ENCODE measurements at regions not wholly inside any gene's neighbourhood (a gene's known extent, or its start where the extent isn't known, plus 50 kb on each side); places are given as distances from the start of the nearest gene placed in this dataset.

DNA sequence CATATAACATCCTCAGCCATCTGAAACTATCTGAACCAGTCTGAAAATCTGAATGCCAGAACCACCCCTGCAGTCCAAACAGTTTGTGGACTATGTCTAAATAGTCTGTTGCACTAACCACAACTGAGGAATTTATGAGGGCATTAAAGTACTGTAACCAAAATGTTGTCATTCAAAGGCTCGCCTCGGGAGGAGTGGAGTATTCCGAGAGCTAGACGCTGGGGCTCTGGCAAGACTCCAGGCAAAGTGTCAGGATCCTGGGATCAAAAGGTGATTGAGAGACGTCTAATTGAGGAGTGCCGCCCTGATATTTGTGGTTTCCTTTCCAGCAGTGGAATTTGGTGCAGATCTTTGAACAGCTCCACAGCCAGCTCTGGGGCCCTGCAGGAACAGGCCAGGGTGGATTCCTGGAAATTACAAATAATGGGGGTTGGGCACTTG lies 142.9 kb upstream of the MYOCD start:
- TF ChIP-seq, protein P1, sequence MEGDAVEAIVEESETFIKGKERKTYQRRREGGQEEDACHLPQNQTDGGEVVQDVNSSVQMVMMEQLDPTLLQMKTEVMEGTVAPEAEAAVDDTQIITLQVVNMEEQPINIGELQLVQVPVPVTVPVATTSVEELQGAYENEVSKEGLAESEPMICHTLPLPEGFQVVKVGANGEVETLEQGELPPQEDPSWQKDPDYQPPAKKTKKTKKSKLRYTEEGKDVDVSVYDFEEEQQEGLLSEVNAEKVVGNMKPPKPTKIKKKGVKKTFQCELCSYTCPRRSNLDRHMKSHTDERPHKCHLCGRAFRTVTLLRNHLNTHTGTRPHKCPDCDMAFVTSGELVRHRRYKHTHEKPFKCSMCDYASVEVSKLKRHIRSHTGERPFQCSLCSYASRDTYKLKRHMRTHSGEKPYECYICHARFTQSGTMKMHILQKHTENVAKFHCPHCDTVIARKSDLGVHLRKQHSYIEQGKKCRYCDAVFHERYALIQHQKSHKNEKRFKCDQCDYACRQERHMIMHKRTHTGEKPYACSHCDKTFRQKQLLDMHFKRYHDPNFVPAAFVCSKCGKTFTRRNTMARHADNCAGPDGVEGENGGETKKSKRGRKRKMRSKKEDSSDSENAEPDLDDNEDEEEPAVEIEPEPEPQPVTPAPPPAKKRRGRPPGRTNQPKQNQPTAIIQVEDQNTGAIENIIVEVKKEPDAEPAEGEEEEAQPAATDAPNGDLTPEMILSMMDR (IDR thresholded peaks at IDR 0.05; ENCODE audit: insufficient read depth, low read length, severe bottlenecking) = no peak
- DNase-seq (ENCODE audit: low read depth) = peak; percentile 72
- H3K4me3 ChIP-seq (ENCODE audit: low read depth, low read length) = no peak overlapping the region
- H3K27me3 ChIP-seq (ENCODE audit: control insufficient read depth, insufficient read depth, low read length) = no peaks in the 10 kb centered on the region
- no peaks in the 10 kb centered on the region for H3K36me3 ChIP-seq (ENCODE audit: control insufficient read depth, insufficient read depth, low read length)
- no peak for FAIRE-seq

DNA sequence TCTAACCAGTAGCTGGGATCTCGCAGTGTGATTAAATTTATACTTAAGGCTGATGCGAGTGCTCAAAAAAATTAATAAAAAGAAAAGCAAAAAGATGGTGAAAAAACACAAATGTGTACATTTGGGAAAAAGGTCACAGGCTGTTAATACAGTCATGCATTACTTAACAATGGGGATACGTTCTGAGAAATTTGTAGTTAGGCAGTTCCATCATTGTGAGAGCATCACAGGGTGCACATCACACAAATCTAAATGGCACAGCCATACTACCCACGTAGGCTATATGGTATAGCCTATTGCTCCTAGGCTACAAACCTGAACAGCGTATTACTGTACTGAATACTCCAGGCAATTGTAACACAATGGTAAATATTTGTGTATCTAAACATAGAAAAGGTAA lies 142.4 kb upstream of the MYOCD start:
- FAIRE-seq = no peak
- Histone ChIP-seq H3K4me3 (ENCODE audit: low read depth, low read length) (no peak overlapping the region), H3K36me3 (ENCODE audit: control insufficient read depth, insufficient read depth, low read length) (no peaks in the 10 kb centered on the region), H3K27me3 (ENCODE audit: control insufficient read depth, insufficient read depth, low read length) (no peaks in the 10 kb centered on the region)
- no peak for DNase-seq (ENCODE audit: low read depth)
- TF ChIP-seq, protein P1 (IDR thresholded peaks at IDR 0.05; ENCODE audit: insufficient read depth, low read length, severe bottlenecking) = no peak

DNA sequence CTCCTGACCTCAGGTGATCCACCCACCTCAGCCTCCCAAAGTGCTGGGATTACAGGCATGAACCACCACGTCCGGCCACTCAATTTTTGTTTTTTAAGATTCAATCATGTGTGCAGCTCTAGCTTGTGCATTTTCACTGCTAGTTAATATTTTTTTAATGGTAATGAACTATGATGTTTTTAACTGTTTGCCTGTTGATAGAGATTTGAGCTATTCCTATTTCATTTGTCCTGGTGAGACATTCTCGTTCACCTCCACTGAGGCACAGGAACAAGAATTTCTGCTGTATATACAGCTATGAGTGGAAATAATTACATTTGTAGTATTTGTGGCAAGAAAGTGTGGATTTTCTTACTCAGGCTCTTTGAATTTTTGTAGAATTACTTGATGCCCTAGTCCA lies 137.7 kb upstream of the MYOCD start:
- DNase-seq (ENCODE audit: low read depth) (no peak), FAIRE-seq (no peak)
- TF ChIP-seq, protein P1 (IDR thresholded peaks at IDR 0.05; ENCODE audit: insufficient read depth, low read length, severe bottlenecking) = no peak
- Histone ChIP-seq H3K36me3 (ENCODE audit: control insufficient read depth, insufficient read depth, low read length) (no peaks in the 10 kb centered on the region), H3K4me3 (ENCODE audit: low read depth, low read length) (no peak overlapping the region), H3K27me3 (ENCODE audit: control insufficient read depth, insufficient read depth, low read length) (no peaks in the 10 kb centered on the region)

DNA sequence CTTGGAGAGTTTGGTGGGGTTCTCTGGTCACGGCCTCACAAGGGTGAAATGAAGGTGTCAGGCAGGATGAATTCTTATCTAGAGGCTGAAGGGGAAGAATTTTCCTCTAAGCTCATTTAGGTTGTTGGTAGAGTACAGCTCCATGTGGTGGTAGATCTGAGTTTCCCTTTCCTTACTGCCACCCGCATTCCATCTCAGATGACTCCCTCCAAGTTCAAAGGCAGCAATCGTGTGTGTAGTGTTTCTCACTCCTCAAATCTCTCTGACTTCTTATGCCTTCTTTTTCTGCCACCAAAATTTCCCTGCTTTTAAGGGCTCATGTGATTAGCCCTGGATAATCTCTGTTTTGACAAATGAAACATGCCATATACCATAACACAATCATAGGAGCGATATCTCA lies 135.5 kb upstream of the MYOCD start:
- Histone ChIP-seq H3K4me3 (ENCODE audit: low read depth, low read length) (no peak overlapping the region), H3K27me3 (ENCODE audit: control insufficient read depth, insufficient read depth, low read length) (no peaks in the 10 kb centered on the region), H3K36me3 (ENCODE audit: control insufficient read depth, insufficient read depth, low read length) (no peaks in the 10 kb centered on the region)
- DNase-seq (ENCODE audit: low read depth) (no peak), FAIRE-seq (no peak)
- TF ChIP-seq, protein P1 (IDR thresholded peaks at IDR 0.05; ENCODE audit: insufficient read depth, low read length, severe bottlenecking) = no peak

DNA sequence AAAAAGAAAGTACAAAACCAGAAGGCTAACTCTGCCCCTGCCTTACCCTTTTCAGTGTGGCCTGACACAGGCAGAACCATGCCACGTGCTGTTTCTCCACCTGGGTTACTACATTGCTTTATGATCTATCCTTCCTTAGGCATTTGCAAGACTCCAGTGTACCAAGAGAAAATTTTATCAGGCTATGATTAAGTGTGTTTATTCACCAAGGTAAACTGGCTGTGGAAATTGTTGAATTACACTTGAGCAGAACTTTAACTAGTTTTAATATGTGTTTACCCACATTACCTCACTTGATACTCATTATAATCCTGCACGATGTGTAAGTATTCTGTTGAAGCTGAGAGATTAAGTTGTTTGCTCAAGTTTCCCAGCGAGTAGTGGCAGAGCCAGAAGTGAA lies 129.7 kb upstream of the MYOCD start:
- FAIRE-seq (no peak), DNase-seq (ENCODE audit: low read depth) (peak; percentile 82)
- Histone ChIP-seq H3K27me3 (ENCODE audit: control insufficient read depth, insufficient read depth, low read length) (no peaks in the 10 kb centered on the region), H3K4me3 (ENCODE audit: low read depth, low read length) (no peak overlapping the region), H3K36me3 (ENCODE audit: control insufficient read depth, insufficient read depth, low read length) (no peaks in the 10 kb centered on the region)
- TF ChIP-seq, protein P1 (IDR thresholded peaks at IDR 0.05; ENCODE audit: insufficient read depth, low read length, severe bottlenecking) = no peak

DNA sequence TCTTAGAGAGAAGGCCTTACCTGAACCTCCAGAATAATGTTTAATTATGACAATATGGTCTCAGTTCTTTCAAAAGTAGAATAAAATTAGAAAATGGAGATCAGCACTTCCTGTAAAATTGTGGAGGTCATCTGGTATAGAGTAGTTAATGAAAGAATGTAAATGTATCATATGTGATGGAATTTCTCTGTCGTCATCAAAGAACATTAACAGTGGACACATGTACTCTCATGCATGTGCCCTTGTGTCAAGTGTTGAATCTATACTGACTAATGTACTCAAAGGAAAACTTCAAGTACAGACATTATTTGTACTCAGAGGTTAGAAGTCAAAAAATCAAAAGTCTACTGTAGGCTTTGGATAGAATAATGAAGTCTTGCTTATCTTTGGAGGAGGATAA lies 129.2 kb upstream of the MYOCD start:
- Histone ChIP-seq H3K36me3 (ENCODE audit: control insufficient read depth, insufficient read depth, low read length) (no peaks in the 10 kb centered on the region), H3K27me3 (ENCODE audit: control insufficient read depth, insufficient read depth, low read length) (no peaks in the 10 kb centered on the region), H3K4me3 (ENCODE audit: low read depth, low read length) (no peak overlapping the region)
- FAIRE-seq (no peak), DNase-seq (ENCODE audit: low read depth) (peak; percentile 93)
- TF ChIP-seq, protein P1 (IDR thresholded peaks at IDR 0.05; ENCODE audit: insufficient read depth, low read length, severe bottlenecking) = no peak
